K562 (cell line): ENCODE measurements at regions not wholly inside any gene's neighbourhood (a gene's known extent, or its start where the extent isn't known, plus 50 kb on each side); places are given as distances from the start of the nearest gene placed in this dataset.

Source experiments
- ATAC-seq: fragments of 200-7000 bp; cut with Tn5 transposase; 3 replicates; pipeline ENCODE4 v1.9.1; 2020; ENCODE audit warnings: moderate library complexity
- BruUV-seq: library from RNA; stranded (reverse); fragments of 400-500 nt; replicated peaks from 2 replicates; lab custom pipeline; 2021; lab: Mats Ljungman, UMichigan
- CTCF ChIA-PET: fragments of 300-600 bp; formaldehyde crosslinking; extraction: SDS; loops from one replicate; lab custom pipeline; 2021; ENCODE audit warnings: low intra/inter-chr PET ratio; lab: Yijun Ruan, JAX
- POLR2A ChIA-PET: fragments of 300-600, 350-650 bp; sonication (Branson Sonifier 250); formaldehyde crosslinking; extraction: SDS; loops from one replicate; lab custom pipeline; 2021; ENCODE audit warnings: antibody characterized with exemption, inconsistent platforms; lab: Yijun Ruan, JAX
- DNase-seq, 4 experiments: peaks; one replicate each; pipeline versions ENCODE4 v3.0.0 to v3.0.0-alpha.2; 2011 to 2018; ENCODE audit warnings: low spot score in 3 of 4, mixed read lengths in 3 of 4; ENCODE audit errors: extremely low read depth in 1 of 4
- FAIRE-seq: peaks from 2 replicates; lab custom pipeline; 2011; peaks lifted over from hg19 to GRCh38; lab: Jason Lieb, UNC
- H2AFZ ChIP-seq: 2 replicates; pipeline ENCODE4 v1.6.0; 2011; ENCODE audit warnings: low read depth, low read length, control low read depth, inconsistent platforms
- H3K27ac ChIP-seq: fragments of 200-600 bp; 3 replicates; pipeline ENCODE4 v1.8.0; 2011; ENCODE audit warnings: low read depth, mild to moderate bottlenecking, control low read depth, inconsistent platforms, low read length, moderate library complexity, mixed read lengths; ENCODE audit errors: extremely low read depth
- H3K27me3 ChIP-seq, 2 experiments: fragments of 300-600 bp in 1 of 2; 2 replicates in 1 of 2; 3 replicates in 1 of 2; pipeline versions ENCODE4 v1.6.0 to v1.8.0; 2011; ENCODE audit warnings: inconsistent platforms in 2 of 2, low read length in 2 of 2, mild to moderate bottlenecking in 1 of 2, mixed read lengths in 1 of 2, moderate library complexity in 1 of 2; ENCODE audit not compliant: control insufficient read depth in 2 of 2, insufficient read depth in 2 of 2
- H3K36me3 ChIP-seq: fragments of 300-600 bp; 3 replicates; pipeline ENCODE4 v1.8.0; 2011; ENCODE audit warnings: mild to moderate bottlenecking, low read length, inconsistent platforms; ENCODE audit not compliant: control insufficient read depth, insufficient read depth
- H3K4me1 ChIP-seq, 2 experiments: fragments of 200-600 bp in 1 of 2; replicated peaks in 1 of 2; 2 replicates in 1 of 2; 3 replicates in 1 of 2; pipeline versions ENCODE4 v1.5.1 to v1.8.0; 2011; ENCODE audit warnings: inconsistent platforms in 2 of 2, low read length in 2 of 2, mild to moderate bottlenecking in 1 of 2, mixed read lengths in 1 of 2, moderate library complexity in 1 of 2; ENCODE audit not compliant: control insufficient read depth in 2 of 2, insufficient read depth in 2 of 2
- H3K4me2 ChIP-seq: 2 replicates; pipeline ENCODE4 v1.6.1; 2011; ENCODE audit warnings: low read length, control low read depth, inconsistent platforms, mixed read lengths; ENCODE audit not compliant: insufficient read depth
- H3K4me3 ChIP-seq: fragments of 200-600 bp; sonication (generic), shearing (Covaris generic); 2 replicates; pipeline ENCODE4 v1.5.1; 2016; ENCODE audit warnings: control low read depth, inconsistent platforms
- H3K79me2 ChIP-seq: fragments of 200-600 bp; 3 replicates; pipeline ENCODE4 v1.8.0; 2011; ENCODE audit warnings: low read length, inconsistent platforms; ENCODE audit not compliant: control insufficient read depth, insufficient read depth
- H3K9ac ChIP-seq, 2 experiments: 2 replicates each; pipeline versions ENCODE4 v1.6.0 to v1.6.1; 2011; ENCODE audit warnings: low read depth in 2 of 2, low read length in 2 of 2, control low read depth in 1 of 2, inconsistent platforms in 1 of 2, mild to moderate bottlenecking in 1 of 2, mixed read lengths in 1 of 2; ENCODE audit not compliant: insufficient read depth in 1 of 2
- H3K9me1 ChIP-seq: one replicate; pipeline ENCODE4 v1.6.0; 2011; ENCODE audit warnings: inconsistent platforms, mild to moderate bottlenecking, low read length, moderate library complexity; ENCODE audit not compliant: control insufficient read depth, insufficient read depth
- H3K9me3 ChIP-seq: replicated peaks from 2 replicates; pipeline ENCODE4 v1.5.1; 2011; ENCODE audit warnings: low read depth, low read length, inconsistent platforms; ENCODE audit not compliant: control insufficient read depth, insufficient read depth
- H4K20me1 ChIP-seq: replicated peaks from 2 replicates; pipeline ENCODE4 v1.6.1; 2011; ENCODE audit warnings: low read length, inconsistent platforms, mixed read lengths; ENCODE audit not compliant: control insufficient read depth, insufficient read depth
- ATF6 ChIP-seq: sonication (generic); formaldehyde crosslinking; IDR thresholded peaks from 2 replicates; pipeline ENCODE4 v1.4.0; 2020; ENCODE audit warnings: mild to moderate bottlenecking, missing genetic modification reagents
- CBFB ChIP-seq: sonication (generic); formaldehyde crosslinking; IDR thresholded peaks from 2 replicates; pipeline ENCODE4 v1.4.0; 2020; ENCODE audit warnings: mild to moderate bottlenecking, missing genetic modification reagents
- E2F8 ChIP-seq: fragments of 450-650 bp; IDR thresholded peaks from 2 replicates; pipeline ENCODE4 v1.7.1; 2018; ENCODE audit warnings: mild to moderate bottlenecking, low read depth; ENCODE audit not compliant: partially characterized antibody
- KAT2B ChIP-seq: IDR thresholded peaks from one replicate; pipeline ENCODE4 v1.6.1; 2012; ENCODE audit warnings: low read depth, mild to moderate bottlenecking, control low read depth, inconsistent platforms, low read length, moderate library complexity
- OTX1 ChIP-seq: fragments of 450-650 bp; formaldehyde crosslinking; IDR thresholded peaks from 2 replicates; pipeline ENCODE4 v1.4.0; 2022; ENCODE audit warnings: mild to moderate bottlenecking
- RBBP5 ChIP-seq: fragments of 200-600 bp; sonication (generic); IDR thresholded peaks from 2 replicates; pipeline ENCODE4 v1.6.1; 2012; ENCODE audit warnings: borderline replicate concordance, mild to moderate bottlenecking, low read length, control low read depth, inconsistent platforms; ENCODE audit not compliant: insufficient read depth, poor library complexity, severe bottlenecking
- WGBS: fragments of 100-300 bp; shearing (Covaris generic); methylation state at CpG from one replicate; pipeline ENCODE4 v1.1.6; 2016; ENCODE audit warnings: low coverage, mixed read lengths; ENCODE audit not compliant: insufficient coverage; ENCODE audit errors: missing lambda C conversion rate; 5-methylcytosine and 5-hydroxymethylcytosine counted together
- in situ Hi-C: fragments of 300-500 bp; cut with MboI; formaldehyde crosslinking; loops from 4 replicates; pipeline ENCODE4 v1.15.0; 2018; ENCODE audit warnings: inconsistent platforms, mixed read lengths
- intact Hi-C: fragments of 100-400 bp; cut with micrococcal nuclease; formaldehyde crosslinking; loops from 2 replicates; pipeline ENCODE4 v1.14.2; 2022

DNA sequence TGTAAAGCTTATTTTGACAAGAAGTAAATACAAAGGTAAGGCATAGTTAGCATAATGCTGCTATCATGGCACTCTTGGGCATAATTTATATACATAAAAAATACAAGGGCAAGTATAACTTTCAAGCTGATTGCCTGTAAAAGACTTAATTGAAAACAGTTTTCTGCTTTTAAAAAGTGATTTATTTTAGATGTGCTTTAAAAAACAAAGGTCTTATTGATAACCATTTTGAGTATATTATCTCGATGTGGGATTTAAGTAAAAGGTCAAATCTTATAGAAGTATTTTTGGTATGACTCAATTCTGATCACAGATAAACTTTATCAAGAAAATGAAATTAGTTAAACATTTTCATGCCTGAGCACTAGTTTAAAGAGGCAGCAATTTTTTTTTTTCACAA is 175.8 kb downstream of the KCNRG start (continued):
- no peak for TF ChIP-seq E2F8
- no peak for TF ChIP-seq OTX1 (CRISPR knock-in tag)
- no peak for TF ChIP-seq KAT2B
- TF ChIP-seq ATF6 (CRISPR knock-in tag) = no peak

DNA sequence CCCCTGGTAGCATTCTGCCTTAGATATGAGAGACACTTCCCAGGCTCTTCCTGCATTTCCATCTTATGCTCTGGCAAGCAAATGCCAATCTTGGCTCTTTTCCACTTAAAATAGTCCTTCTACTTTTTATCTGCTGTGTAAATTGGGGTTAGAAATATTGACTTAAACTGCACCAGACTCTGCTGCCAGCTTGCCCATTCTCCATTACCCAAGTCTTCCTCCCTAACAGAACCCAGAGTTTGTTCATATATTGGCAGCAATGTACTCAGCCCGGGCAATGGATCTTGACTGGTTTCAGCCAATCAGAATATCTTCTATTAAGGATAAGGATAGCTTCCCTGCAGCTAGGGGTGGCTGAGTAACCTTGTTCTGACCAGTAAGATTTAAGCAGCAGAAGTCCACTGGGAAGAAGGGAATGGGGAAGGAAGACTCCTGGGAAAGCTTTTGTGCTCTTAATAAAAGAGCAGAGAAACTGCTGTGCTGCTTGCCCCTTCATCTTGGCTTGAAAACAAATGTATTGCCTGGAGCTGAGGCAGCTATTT is 177.1 kb downstream of the KCNRG start:
- in situ Hi-C loops = no loop called here

More for the DNA sequence above, 177.1 kb downstream of the KCNRG start:
- WGBS = 50% methylated on average over 1 of the region's 1 CpG
- no peak for DNase-seq
- Histone ChIP-seq H3K4me2 (no peak overlapping the region), H4K20me1 (0 out of 2 replicates have a peak, but pooled peaks cover 4% of the 10 kb centered on the region), H3K27ac (no peak overlapping the region), H3K9me3 (no peaks in the 10 kb centered on the region), H3K79me2 (peaks cover 39% of the 10 kb centered on the region), H3K9ac (no peak overlapping the region), H3K4me1 (peaks cover 0 to 26% of the 10 kb centered on the region in 2 experiments; a peak in 3 of 5 replicates), H3K9me1 (no peaks in the 10 kb centered on the region), H3K27me3 (no peaks in the 10 kb centered on the region), H3K36me3 (no peaks in the 10 kb centered on the region), H3K4me3 (no peak overlapping the region), H2AFZ (no peak overlapping the region)
- BruUV-seq = no TSS peak
- ATAC-seq = no peak
- no peak for FAIRE-seq
- intact Hi-C loops = no loop called here
- TF ChIP-seq CBFB (CRISPR knock-in tag) (no peak), RBBP5 (no peak)
- ChIA-PET POLR2A (interaction anchor here (0.5 to 0.7 kb wide), 2 partner anchors 89 to 195 kb away, joined by 5 read pairs; no protein-coding TSS in a partner anchor), CTCF (no interaction called here)
